ENCODE measurements at regions not wholly inside any gene's neighbourhood (a gene's known extent, or its start where the extent isn't known, plus 50 kb on each side); places are given as distances from the start of the nearest gene placed in this dataset.

- TF ChIP-seq, protein P1, sequence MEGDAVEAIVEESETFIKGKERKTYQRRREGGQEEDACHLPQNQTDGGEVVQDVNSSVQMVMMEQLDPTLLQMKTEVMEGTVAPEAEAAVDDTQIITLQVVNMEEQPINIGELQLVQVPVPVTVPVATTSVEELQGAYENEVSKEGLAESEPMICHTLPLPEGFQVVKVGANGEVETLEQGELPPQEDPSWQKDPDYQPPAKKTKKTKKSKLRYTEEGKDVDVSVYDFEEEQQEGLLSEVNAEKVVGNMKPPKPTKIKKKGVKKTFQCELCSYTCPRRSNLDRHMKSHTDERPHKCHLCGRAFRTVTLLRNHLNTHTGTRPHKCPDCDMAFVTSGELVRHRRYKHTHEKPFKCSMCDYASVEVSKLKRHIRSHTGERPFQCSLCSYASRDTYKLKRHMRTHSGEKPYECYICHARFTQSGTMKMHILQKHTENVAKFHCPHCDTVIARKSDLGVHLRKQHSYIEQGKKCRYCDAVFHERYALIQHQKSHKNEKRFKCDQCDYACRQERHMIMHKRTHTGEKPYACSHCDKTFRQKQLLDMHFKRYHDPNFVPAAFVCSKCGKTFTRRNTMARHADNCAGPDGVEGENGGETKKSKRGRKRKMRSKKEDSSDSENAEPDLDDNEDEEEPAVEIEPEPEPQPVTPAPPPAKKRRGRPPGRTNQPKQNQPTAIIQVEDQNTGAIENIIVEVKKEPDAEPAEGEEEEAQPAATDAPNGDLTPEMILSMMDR (conservative IDR thresholded peaks at IDR 0.05; ENCODE audit: low read length) = no peak
- no peak for TF ChIP-seq EZH2phosphoT487 (IDR thresholded peaks at IDR 0.05; ENCODE audit: borderline replicate concordance, low read depth, low read length)
Measured at GRCh38 chr5:7075470-7075869, 320.5 kb upstream of the ADCY2 start.
